CD14-positive monocyte (primary cell): ENCODE measurements at regions not wholly inside any gene's neighbourhood (a gene's known extent, or its start where the extent isn't known, plus 50 kb on each side); places are given as distances from the start of the nearest gene placed in this dataset.

Experiments
- DNase-seq, 3 donors: peaks; one replicate each; pipeline ENCODE4 v3.0.0-alpha.2; 2011 to 2022
- H2AFZ ChIP-seq: 2 replicates; pipeline ENCODE4 v1.6.0; 2012; ENCODE audit warnings: mild to moderate bottlenecking, low read depth, low read length, inconsistent platforms; ENCODE audit not compliant: insufficient read depth, poor library complexity, severe bottlenecking
- H3K27ac ChIP-seq, 2 donors: 1 replicate in 1 of 2; 2 replicates in 1 of 2; pipeline ENCODE4 v1.5.1; 2012 to 2013; ENCODE audit warnings: low read length in 2 of 2, control low read depth in 1 of 2, inconsistent platforms in 1 of 2, low read depth in 1 of 2, mild to moderate bottlenecking in 1 of 2
- H3K27me3 ChIP-seq, 2 donors: one replicate each; pipeline versions ENCODE4 v1.6.0 to v1.6.1; 2011 to 2013; ENCODE audit warnings: low read length in 2 of 2; ENCODE audit not compliant: control insufficient read depth in 2 of 2, insufficient read depth in 2 of 2
- H3K36me3 ChIP-seq, 2 donors: replicated peaks in 1 of 2; 1 replicate in 1 of 2; 2 replicates in 1 of 2; pipeline versions ENCODE4 v1.5.1 to v1.6.1; 2012 to 2013; ENCODE audit warnings: low read length in 2 of 2, control low read depth in 1 of 2, inconsistent platforms in 1 of 2, mild to moderate bottlenecking in 1 of 2; ENCODE audit not compliant: insufficient read depth in 2 of 2, control insufficient read depth in 1 of 2
- H3K4me1 ChIP-seq, 2 donors: 1 replicate in 1 of 2; 2 replicates in 1 of 2; pipeline versions ENCODE4 v1.5.1 to v1.6.1; 2012 to 2013; ENCODE audit warnings: low read length in 2 of 2, control low read depth in 1 of 2, inconsistent platforms in 1 of 2, mild to moderate bottlenecking in 1 of 2, moderate library complexity in 1 of 2; ENCODE audit not compliant: insufficient read depth in 2 of 2, control insufficient read depth in 1 of 2
- H3K4me2 ChIP-seq: replicated peaks from 2 replicates; pipeline ENCODE3; 2012; ENCODE audit warnings: low read length, moderate library complexity, mild to moderate bottlenecking; ENCODE audit not compliant: poor library complexity, severe bottlenecking; ENCODE audit errors: extremely low read depth
- H3K4me3 ChIP-seq, 3 experiments: fragments of 200-600 bp in 1 of 3; sonication (generic) in 1 of 3; replicated peaks in 1 of 3; 1 replicate in 2 of 3; 2 replicates in 1 of 3; pipeline ENCODE4 v1.5.1; 2011 to 2013; ENCODE audit warnings: low read length in 3 of 3, mild to moderate bottlenecking in 3 of 3, control low read depth in 2 of 3, low read depth in 2 of 3, inconsistent platforms in 1 of 3, moderate library complexity in 1 of 3
- H3K79me2 ChIP-seq: 2 replicates; pipeline ENCODE4 v1.6.0; 2012; ENCODE audit warnings: mild to moderate bottlenecking, control low read depth, inconsistent platforms, low read length, moderate library complexity; ENCODE audit not compliant: insufficient read depth
- H3K9ac ChIP-seq: 2 replicates; pipeline ENCODE4 v1.6.0; 2017; ENCODE audit warnings: low read length, mild to moderate bottlenecking; ENCODE audit not compliant: insufficient read depth, poor library complexity, severe bottlenecking
- H3K9me3 ChIP-seq, 2 donors: replicated peaks in 1 of 2; 1 replicate in 1 of 2; 2 replicates in 1 of 2; pipeline versions ENCODE4 v1.5.1 to v1.6.1; 2012 to 2013; ENCODE audit warnings: low read length in 2 of 2, control low read depth in 1 of 2; ENCODE audit not compliant: control insufficient read depth in 1 of 2, insufficient read depth in 1 of 2
- H4K20me1 ChIP-seq: 2 replicates; pipeline ENCODE4 v1.6.0; 2012; ENCODE audit warnings: mild to moderate bottlenecking, low read length, control low read depth, moderate library complexity; ENCODE audit not compliant: insufficient read depth
- H3K27ac Mint-ChIP-seq, 7 donors: one replicate each; pipeline ENCODE4 v1.8.0; 2020; ENCODE audit warnings: mild to moderate bottlenecking in 7 of 7, mixed read lengths in 7 of 7, moderate library complexity in 6 of 7, inconsistent platforms in 2 of 7
- H3K27me3 Mint-ChIP-seq, 3 donors: one replicate each; pipeline ENCODE4 v1.8.0; 2021 to 2022; ENCODE audit warnings: low read depth in 3 of 3, mild to moderate bottlenecking in 3 of 3, mixed read lengths in 3 of 3, moderate library complexity in 3 of 3, inconsistent platforms in 1 of 3
- H3K36me3 Mint-ChIP-seq, 2 donors: one replicate each; pipeline ENCODE4 v1.8.0; 2020; ENCODE audit warnings: mixed read lengths in 2 of 2, inconsistent platforms in 1 of 2, mild to moderate bottlenecking in 1 of 2
- H3K4me1 Mint-ChIP-seq: one replicate; pipeline ENCODE4 v1.8.0; 2020; ENCODE audit warnings: mild to moderate bottlenecking, mixed read lengths
- H3K4me3 Mint-ChIP-seq, 2 donors: one replicate each; pipeline ENCODE4 v1.8.0; 2020; ENCODE audit warnings: mild to moderate bottlenecking in 2 of 2, mixed read lengths in 2 of 2, moderate library complexity in 1 of 2
- H3K9me3 Mint-ChIP-seq, 7 donors: one replicate each; pipeline ENCODE4 v1.8.0; 2020 to 2022; ENCODE audit warnings: mixed read lengths in 7 of 7, mild to moderate bottlenecking in 6 of 7, moderate library complexity in 6 of 7, inconsistent platforms in 2 of 7
- WGBS: methylation state at CpG from one replicate; pipeline ENCODE4 v1.1.5; 2013; ENCODE audit warnings: missing lambda C conversion rate; ENCODE audit not compliant: insufficient coverage; 5-methylcytosine and 5-hydroxymethylcytosine counted together
- intact Hi-C, 2 donors: fragments of 100-400 bp; cut with micrococcal nuclease; formaldehyde crosslinking; loops; one replicate each; pipeline versions ENCODE4 v1.15.0 to v1.15.1; 2023
- TF ChIP-seq, protein P1 (sequence below): fragments of 200-600 bp; IDR thresholded peaks from one replicate; pipeline ENCODE4 v1.8.0; 2022; ENCODE audit warnings: antibody characterized with exemption, mild to moderate bottlenecking

DNA sequence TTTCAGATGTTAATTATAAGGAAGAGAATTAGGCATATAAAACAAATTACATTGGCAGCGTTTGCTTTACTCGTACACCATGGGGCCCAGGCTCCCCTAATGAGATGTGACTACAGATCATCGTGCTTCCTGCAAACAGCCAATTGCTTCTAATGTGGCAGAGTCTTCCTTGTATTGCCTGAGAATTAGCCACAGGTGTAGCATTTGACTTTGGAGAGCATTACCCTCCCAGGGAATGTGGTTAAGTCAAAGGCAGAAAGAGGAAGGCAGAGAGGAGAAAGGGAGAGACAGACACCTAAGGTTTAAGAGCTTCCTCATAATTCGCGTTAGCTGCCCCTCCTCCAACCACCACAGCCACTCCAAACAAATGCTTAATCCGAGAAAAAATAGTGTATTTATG lies 97.0 kb downstream of the MID1IP1 start:
- H3K4me2 ChIP-seq: no peak overlapping the region
- 0% methylated on average over 2 of the region's 6 CpGs for WGBS
- peaks cover 0 to 6% of the 10 kb centered on the region in 2 donors for H3K4me1 ChIP-seq
- intact Hi-C loops: no loop called here
- Mint-ChIP-seq H3K36me3 (no peaks in the 10 kb centered on the region), H3K4me1 (peaks cover 8% of the 10 kb centered on the region), H3K27me3 (peaks cover 0 to 2% (median 0%) of the 10 kb centered on the region in 3 donors), H3K27ac (no peak overlapping the region), H3K4me3 (no peak overlapping the region), H3K9me3 (no peaks in the 10 kb centered on the region)
- TF ChIP-seq, protein P1, sequence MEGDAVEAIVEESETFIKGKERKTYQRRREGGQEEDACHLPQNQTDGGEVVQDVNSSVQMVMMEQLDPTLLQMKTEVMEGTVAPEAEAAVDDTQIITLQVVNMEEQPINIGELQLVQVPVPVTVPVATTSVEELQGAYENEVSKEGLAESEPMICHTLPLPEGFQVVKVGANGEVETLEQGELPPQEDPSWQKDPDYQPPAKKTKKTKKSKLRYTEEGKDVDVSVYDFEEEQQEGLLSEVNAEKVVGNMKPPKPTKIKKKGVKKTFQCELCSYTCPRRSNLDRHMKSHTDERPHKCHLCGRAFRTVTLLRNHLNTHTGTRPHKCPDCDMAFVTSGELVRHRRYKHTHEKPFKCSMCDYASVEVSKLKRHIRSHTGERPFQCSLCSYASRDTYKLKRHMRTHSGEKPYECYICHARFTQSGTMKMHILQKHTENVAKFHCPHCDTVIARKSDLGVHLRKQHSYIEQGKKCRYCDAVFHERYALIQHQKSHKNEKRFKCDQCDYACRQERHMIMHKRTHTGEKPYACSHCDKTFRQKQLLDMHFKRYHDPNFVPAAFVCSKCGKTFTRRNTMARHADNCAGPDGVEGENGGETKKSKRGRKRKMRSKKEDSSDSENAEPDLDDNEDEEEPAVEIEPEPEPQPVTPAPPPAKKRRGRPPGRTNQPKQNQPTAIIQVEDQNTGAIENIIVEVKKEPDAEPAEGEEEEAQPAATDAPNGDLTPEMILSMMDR: no peak
- no peak overlapping the region for H3K27ac ChIP-seq
- no peaks in the 10 kb centered on the region for H3K79me2 ChIP-seq
- no peaks in the 10 kb centered on the region for H3K36me3 ChIP-seq
- H2AFZ ChIP-seq: no peak overlapping the region
- H3K27me3 ChIP-seq: no peaks in the 10 kb centered on the region
- no peak overlapping the region for H3K4me3 ChIP-seq
- no peaks in the 10 kb centered on the region for H4K20me1 ChIP-seq
- H3K9me3 ChIP-seq: no peaks in the 10 kb centered on the region
- H3K9ac ChIP-seq: no peak overlapping the region
- peak in 2 of 3 donors; percentile 8 to 22 for DNase-seq

DNA sequence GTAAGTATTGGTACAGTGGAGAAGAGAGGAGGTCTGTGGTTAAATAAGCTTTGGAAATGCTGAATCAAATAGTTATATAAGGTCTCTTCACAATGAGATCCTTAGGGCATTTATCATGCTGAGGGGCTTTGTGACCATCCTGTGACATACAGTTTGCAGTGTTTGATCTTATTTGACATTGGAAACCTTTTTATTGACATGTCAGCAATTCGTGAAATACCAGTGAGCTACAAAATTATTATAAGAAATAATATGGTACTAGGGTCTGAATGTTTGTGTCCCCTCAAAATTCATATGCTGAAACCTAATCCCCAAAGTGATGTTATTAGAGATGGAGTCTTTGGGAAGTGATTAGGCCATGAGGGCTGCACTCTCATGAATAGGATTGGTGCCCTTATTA lies 98.4 kb downstream of the MID1IP1 start:
- H3K4me3 ChIP-seq: no peak overlapping the region
- no peaks in the 10 kb centered on the region for H3K9me3 Mint-ChIP-seq
- no peaks in the 10 kb centered on the region for H3K79me2 ChIP-seq
- H3K27me3 Mint-ChIP-seq: peaks cover 0 to 2% (median 0%) of the 10 kb centered on the region in 3 donors
- no peak overlapping the region for H3K4me3 Mint-ChIP-seq
- TF ChIP-seq, protein P1: no peak
- no peak for DNase-seq
- H3K4me1 ChIP-seq: peaks cover 0 to 6% of the 10 kb centered on the region in 2 donors
- peaks cover 8% of the 10 kb centered on the region for H3K4me1 Mint-ChIP-seq
- no peaks in the 10 kb centered on the region for H3K36me3 Mint-ChIP-seq
- H3K9ac ChIP-seq: no peak overlapping the region
- no peak overlapping the region for H3K4me2 ChIP-seq
- no peak overlapping the region for H3K27ac Mint-ChIP-seq
- no peak overlapping the region for H3K27ac ChIP-seq
- H3K36me3 ChIP-seq: no peaks in the 10 kb centered on the region
- intact Hi-C loops: no loop called here
- no peak overlapping the region for H2AFZ ChIP-seq
- no peaks in the 10 kb centered on the region for H3K27me3 ChIP-seq
- WGBS: no CpG with 5 or more reads among the region's 1 CpG
- H4K20me1 ChIP-seq: no peaks in the 10 kb centered on the region
- H3K9me3 ChIP-seq: no peaks in the 10 kb centered on the region
